ENCODE measurements at regions not wholly inside any gene's neighbourhood (a gene's known extent, or its start where the extent isn't known, plus 50 kb on each side); places are given as distances from the start of the nearest gene placed in this dataset.

GRCh38 chr20:16143596-16143995 lies 429.7 kb downstream of the KIF16B start:
- no peak for TF ChIP-seq CTCF (conservative IDR thresholded peaks at IDR 0.05; ENCODE audit: low read length)
- no peak overlapping the region for H3K4me3 ChIP-seq (ENCODE audit: low read length)
- DNase-seq (ENCODE audit: low read depth) = no peak

- TF ChIP-seq CTCF (conservative IDR thresholded peaks at IDR 0.05; ENCODE audit: low read length) = no peak
- no peak overlapping the region for H3K4me3 ChIP-seq (ENCODE audit: low read length)
- DNase-seq (ENCODE audit: low read depth) = no peak
Observed at GRCh38 chr20:16135630-16136029, 437.6 kb downstream of the KIF16B start.

GRCh38 chr20:16132036-16132798 lies 441.0 kb downstream of the KIF16B start:
- no peak for TF ChIP-seq CTCF (conservative IDR thresholded peaks at IDR 0.05; ENCODE audit: low read length)
- no peak for DNase-seq (ENCODE audit: low read depth)
- no peak overlapping the region for H3K4me3 ChIP-seq (ENCODE audit: low read length)

GRCh38 chr20:16129411-16129810 lies 443.8 kb downstream of the KIF16B start:
- no peak for DNase-seq (ENCODE audit: low read depth)
- H3K4me3 ChIP-seq (ENCODE audit: low read length) = no peak overlapping the region
- no peak for TF ChIP-seq CTCF (conservative IDR thresholded peaks at IDR 0.05; ENCODE audit: low read length)

GRCh38 chr20:16128538-16129106 lies 444.6 kb downstream of the KIF16B start:
- no peak overlapping the region for H3K4me3 ChIP-seq (ENCODE audit: low read length)
- no peak for DNase-seq (ENCODE audit: low read depth)
- no peak for TF ChIP-seq CTCF (conservative IDR thresholded peaks at IDR 0.05; ENCODE audit: low read length)

GRCh38 chr20:16125816-16126215 lies 447.4 kb downstream of the KIF16B start:
- no peak overlapping the region for H3K4me3 ChIP-seq (ENCODE audit: low read length)
- peak; percentile 47 for DNase-seq (ENCODE audit: low read depth)
- no peak for TF ChIP-seq CTCF (conservative IDR thresholded peaks at IDR 0.05; ENCODE audit: low read length)

All from AG10803 (cell line).